HG03064 (cell line): ENCODE measurements at regions not wholly inside any gene's neighbourhood (a gene's known extent, or its start where the extent isn't known, plus 50 kb on each side); places are given as distances from the start of the nearest gene placed in this dataset.

Source experiments
- ATAC-seq: cut with Tn5 transposase; IDR thresholded peaks from one replicate; pipeline ENCODE4 v1.9.1; 2021; ENCODE audit warnings: low read depth; ENCODE audit not compliant: unreplicated experiment

DNA sequence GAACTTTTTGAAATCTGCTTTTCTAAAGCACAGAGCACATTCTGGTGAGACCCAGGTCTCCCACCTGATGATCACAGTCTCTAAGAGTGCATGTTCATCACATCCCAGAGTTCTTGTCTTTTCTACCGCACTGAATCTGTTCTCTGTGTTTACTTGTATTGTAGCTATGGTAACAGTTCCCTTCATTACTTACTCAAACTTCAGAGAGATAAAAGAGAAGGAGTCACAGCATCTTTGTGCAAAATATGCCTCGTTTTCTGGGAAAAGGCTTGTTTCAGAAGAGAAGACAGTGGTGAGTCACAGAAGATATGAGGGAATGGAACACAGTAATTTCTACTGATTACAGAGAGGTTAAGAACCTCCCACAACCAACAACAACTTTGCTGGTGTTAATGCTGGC is 580.6 kb downstream of the PLA2G4A start:
- ATAC-seq, result no peak

DNA sequence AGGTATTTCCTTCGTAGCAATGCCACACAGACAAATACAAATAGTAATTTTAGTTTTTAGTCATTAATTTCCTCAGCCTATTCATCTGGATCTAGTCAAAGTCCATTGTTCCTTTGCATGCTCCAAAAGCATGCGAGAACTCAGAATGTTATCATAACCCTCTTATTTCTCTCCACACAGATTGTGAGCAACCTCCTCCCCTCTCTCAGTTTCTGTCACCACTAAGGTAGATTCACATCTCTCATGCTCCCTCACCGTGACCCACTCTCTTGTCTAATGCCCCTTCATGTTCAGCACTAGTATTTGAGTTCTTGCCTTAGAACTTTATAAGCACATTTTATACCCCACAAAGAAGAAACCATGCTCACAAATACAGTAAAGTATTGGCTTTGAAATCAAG is 582.4 kb downstream of the PLA2G4A start:
- no peak for ATAC-seq

DNA sequence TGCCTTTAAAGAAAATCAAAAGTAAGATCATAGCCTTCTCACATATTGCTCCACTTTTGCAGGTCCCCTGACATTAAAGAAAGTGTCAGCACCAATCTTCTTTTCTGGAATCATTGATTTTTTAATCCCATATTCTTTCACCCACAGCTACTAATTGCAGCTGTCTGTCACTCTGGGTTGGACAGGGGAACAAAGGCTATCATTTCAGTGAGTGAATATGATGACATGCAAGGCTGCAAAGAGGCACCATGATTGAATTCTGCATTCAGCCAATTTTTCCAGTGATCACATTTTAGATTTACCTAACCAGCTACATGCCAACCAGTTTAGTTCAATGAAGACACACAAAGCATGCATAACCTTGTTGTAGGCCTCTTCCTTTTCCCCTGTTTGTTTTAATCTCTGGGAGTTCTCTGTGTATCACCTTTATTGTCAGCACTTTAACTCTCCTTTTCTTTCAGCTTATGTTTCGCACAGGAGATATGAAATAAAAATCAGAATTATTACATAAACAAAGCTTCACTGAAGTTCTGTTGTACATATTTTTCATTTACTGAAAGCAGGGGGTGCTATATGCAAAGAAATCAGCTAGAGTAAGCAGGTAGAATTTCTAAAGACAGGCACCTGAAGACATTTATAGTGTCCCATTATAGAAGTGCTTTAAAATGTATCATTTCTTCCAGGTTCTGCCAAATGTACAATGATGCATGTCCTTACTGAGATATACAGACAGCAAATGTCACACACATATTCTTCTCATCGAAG is 584.8 kb downstream of the PLA2G4A start:
- no peak for ATAC-seq

DNA sequence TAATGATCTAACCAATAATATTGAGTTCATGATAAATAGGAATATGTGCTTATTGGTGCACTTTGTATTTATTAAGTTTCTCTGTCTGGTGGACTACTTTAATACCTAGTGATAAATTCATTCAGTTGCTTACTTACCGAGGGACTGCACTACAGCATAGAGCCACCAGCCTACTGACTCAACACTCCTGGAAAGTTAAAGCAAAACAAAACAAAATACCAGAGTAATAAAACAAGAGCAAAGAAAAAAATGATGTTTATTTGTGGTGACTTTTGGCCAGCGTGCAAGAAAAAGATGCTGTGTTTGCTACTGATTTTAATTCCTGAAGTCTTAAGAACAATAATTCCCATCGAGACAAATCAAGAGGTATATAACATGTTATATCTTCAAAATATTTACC is 586.3 kb downstream of the PLA2G4A start:
- no peak for ATAC-seq

GRCh38 chr1:187417520-187417919 is 588.8 kb downstream of the PLA2G4A start:
- no peak for ATAC-seq

- ATAC-seq, result no peak
Observed at GRCh38 chr1:187433598-187433997, 604.8 kb downstream of the PLA2G4A start.

GRCh38 chr1:187442603-187443002 is 613.9 kb downstream of the PLA2G4A start:
- ATAC-seq, result no peak

DNA sequence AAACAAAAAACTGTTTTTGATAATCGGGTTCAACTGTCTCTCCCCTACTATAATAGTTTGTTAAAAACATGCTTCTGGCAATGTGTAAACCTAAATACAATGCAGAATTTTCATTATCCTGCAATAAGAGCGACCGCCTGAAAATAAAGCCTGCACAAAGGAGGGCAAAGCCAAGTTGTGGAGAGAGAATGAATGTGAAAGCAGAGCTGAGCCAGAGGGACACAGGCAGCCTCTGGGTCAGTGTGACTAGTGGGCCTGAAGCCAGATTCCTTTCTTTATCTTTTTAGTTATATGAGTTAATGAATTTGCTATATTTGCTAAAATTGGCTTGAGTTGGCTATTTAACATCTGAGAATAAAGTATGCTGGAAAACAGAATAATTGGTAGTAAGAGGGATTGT is 615.2 kb downstream of the PLA2G4A start:
- ATAC-seq, result no peak

DNA sequence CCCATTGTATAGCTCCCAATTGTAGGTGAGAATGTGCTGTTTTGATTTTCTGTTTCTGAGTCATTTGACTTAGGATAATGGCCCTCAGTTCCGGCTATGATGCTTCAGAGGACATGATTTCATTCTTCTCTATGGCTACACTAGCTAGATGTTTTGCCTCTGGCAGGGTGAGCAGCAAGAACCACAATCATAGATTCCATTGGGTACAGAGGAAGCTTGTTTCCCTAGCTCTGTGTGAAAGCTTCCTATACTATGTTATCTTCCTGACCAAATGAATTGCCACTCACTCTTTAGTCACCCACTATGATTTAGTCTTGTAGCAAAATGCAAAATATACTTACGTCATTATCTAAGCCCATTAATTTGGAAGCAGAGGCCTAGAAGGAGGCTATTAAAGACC is 616.3 kb downstream of the PLA2G4A start:
- no peak for ATAC-seq

DNA sequence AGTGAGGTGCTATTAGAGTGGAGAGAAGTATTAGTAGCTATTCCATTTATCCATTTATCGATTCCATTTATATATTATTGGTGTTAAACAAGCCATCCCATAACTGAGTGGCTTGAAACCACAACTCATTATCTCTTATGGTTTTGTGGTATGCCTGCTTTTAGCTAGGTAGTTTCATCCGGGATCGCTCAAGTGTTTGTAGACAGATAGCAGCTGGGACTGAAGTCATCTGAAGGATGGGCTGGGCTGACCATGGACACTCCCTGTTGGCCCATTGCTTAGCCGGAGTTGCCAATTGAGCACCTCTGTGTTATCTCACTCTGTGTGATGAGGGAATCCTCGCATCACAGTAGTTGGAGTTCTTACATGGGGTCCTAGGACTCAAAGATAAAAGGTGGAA is 622.5 kb downstream of the PLA2G4A start:
- no peak for ATAC-seq

DNA sequence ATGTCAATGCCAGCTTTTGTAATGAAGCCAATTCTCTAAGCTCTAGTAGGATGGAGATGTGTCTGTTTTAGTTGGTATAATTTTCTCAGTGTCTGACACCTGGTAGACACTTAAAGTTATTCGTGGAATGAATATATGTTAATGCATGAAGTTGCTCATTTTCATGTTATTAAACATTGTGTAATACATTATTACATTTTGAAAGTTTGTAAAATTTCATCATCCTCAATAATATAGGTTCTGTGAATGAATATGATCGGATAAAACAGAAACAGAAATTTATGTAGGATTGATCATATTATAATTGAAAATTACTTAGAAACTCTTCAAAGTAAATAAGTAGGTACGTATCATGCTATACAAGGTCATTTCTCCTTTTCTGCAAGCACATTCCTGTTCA is 625.3 kb downstream of the PLA2G4A start:
- ATAC-seq, result no peak

GRCh38 chr1:187456446-187456845 is 627.7 kb downstream of the PLA2G4A start:
- no peak for ATAC-seq

DNA sequence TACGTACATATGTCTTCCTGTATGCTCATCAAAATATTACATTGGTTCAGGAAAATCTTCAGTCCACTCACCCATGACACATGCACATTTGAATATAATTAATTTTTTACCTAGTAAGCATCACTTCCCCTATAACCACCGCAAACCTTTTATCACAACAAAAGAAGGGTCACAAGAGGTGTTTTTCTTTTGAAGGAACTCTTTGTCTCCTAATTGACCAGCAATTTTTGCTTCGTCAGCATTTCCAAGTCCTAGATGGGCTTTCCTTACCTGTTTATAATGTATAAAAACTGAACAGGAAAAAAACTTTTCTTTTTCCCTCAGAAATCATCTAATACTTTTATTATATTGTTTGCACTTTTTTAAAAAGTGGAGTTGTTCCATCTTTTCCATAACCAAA is 631.3 kb downstream of the PLA2G4A start:
- ATAC-seq, result no peak

DNA sequence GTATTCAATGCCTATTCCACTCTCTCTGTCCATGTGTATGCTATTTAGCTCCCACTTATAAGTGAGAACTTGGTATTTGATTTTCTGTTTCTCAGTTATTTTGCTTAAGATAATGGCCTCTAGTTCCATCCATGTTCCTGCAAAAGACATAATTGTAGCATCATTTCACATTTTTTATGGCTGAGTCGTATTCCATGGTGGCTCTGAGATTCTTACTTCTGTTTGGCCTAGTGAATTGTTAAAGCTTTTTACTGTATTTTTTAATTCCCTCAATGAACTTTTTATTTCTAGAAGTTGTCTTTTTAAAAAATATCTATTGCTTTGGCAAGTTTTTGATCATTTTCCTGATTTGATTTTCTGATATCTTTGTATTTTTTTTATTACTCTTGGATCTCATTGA is 635.6 kb downstream of the PLA2G4A start:
- no peak for ATAC-seq

- no peak for ATAC-seq
Observed at GRCh38 chr1:187465441-187465840, 636.7 kb downstream of the PLA2G4A start.

GRCh38 chr1:187469836-187470235 is 641.1 kb downstream of the PLA2G4A start:
- no peak for ATAC-seq

DNA sequence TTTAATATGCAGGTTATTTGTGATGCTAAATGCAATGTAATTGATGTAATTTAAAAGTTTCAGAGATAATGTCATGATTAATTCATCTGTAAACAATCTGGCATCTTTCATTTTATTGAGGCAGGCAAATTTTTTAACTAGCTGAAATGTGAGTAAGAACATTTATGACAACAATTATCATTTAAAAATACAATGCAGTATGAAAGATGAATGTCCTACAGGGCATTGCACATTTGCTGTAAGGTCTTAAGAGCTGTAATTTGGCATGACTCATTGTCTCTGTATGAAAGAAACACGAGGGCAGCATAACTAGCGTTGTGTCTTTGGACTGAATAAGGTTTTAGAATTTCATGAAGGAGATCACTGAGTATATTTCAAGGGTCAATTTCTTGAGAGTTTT is 642.8 kb downstream of the PLA2G4A start:
- ATAC-seq, result no peak

DNA sequence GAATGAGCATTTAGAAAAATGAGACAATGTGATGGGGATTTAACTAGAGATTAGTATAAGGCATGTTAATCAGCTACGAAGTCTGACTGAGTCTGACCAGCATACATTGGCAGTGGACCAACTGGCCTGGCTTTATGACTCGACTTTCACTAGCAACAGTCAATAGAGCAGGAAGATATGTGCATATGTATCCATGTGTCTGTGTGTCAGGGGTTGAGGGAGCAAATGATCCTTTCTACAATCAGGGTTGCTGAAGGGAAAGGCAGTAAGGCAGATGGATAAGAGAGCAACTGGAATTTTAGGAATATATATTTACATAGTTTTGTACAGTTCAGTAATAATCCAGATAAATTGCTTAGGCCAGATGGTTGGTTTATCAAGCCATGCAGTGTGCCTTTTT is 645.6 kb downstream of the PLA2G4A start:
- no peak for ATAC-seq

- no peak for ATAC-seq
Observed at GRCh38 chr1:187476671-187477070, 647.9 kb downstream of the PLA2G4A start.

GRCh38 chr1:187477103-187477502 is 648.4 kb downstream of the PLA2G4A start:
- ATAC-seq, result no peak

DNA sequence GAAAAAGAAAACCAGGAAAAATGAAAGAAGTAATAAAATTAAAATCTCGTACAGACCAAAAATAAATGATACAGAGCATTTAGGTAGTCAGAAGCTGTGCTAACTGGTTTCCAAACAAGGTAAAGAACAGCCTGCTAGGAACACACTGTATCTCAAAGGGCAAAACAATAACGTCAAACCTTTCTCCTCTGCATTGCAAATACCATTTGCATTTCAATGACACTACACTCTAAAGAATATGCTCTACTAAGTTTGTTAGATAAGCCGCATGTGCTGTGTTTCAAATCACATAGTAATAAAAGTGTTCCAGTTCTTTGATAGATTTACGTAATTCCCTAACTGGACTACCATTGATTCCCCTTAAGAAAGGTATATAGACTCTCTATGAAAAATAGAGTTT is 648.8 kb downstream of the PLA2G4A start:
- ATAC-seq, result no peak

GRCh38 chr1:187481581-187482148 is 652.9 kb downstream of the PLA2G4A start:
- no peak for ATAC-seq

GRCh38 chr1:187490266-187490665 is 661.5 kb downstream of the PLA2G4A start:
- ATAC-seq, result no peak
